GM21423 (cell line): ENCODE measurements at regions not wholly inside any gene's neighbourhood (a gene's known extent, or its start where the extent isn't known, plus 50 kb on each side); places are given as distances from the start of the nearest gene placed in this dataset.
"Not testable (repeated sequence)": the region's sequence is repeated elsewhere in the genome, so short reads cannot be mapped to it uniquely, and the experiment has no call there.

ENCODE experiments used
- ATAC-seq: cut with Tn5 transposase; IDR thresholded peaks from one replicate; pipeline ENCODE4 v1.9.1; 2021; ENCODE audit warnings: mild to moderate bottlenecking, moderate library complexity; ENCODE audit not compliant: unreplicated experiment

GRCh38 chr1:73100216-73100615 lies 817.9 kb upstream of the NEGR1 start:
- no peak for ATAC-seq

GRCh38 chr1:73097917-73098316 lies 815.6 kb upstream of the NEGR1 start:
- no peak for ATAC-seq

GRCh38 chr1:73096841-73097240 lies 814.5 kb upstream of the NEGR1 start:
- no peak for ATAC-seq

- ATAC-seq, result no peak
These were observed 810.0 kb upstream of the NEGR1 start for GRCh38 chr1:73092383-73092782.

GRCh38 chr1:73066866-73067265 lies 784.5 kb upstream of the NEGR1 start:
- ATAC-seq, result no peak

- ATAC-seq, result no peak
These were observed 783.2 kb upstream of the NEGR1 start for GRCh38 chr1:73065339-73066041.

- ATAC-seq, result no peak
These were observed 774.5 kb upstream of the NEGR1 start for GRCh38 chr1:73056826-73057225.

GRCh38 chr1:73044241-73045036 lies 762.1 kb upstream of the NEGR1 start:
- ATAC-seq, result no peak

- ATAC-seq, result no peak
These were observed 760.1 kb upstream of the NEGR1 start for GRCh38 chr1:73042403-73042802.

- ATAC-seq, result no peak
These were observed 758.5 kb upstream of the NEGR1 start for GRCh38 chr1:73040811-73041210.

GRCh38 chr1:73034271-73034670 lies 751.9 kb upstream of the NEGR1 start:
- no peak for ATAC-seq

GRCh38 chr1:73033640-73034039 lies 751.3 kb upstream of the NEGR1 start:
- no peak for ATAC-seq

- no peak for ATAC-seq
These were observed 747.2 kb upstream of the NEGR1 start for GRCh38 chr1:73029571-73029970.

- ATAC-seq, result no peak
These were observed 743.8 kb upstream of the NEGR1 start for GRCh38 chr1:73026114-73026513.

- ATAC-seq, result no peak
These were observed 727.6 kb upstream of the NEGR1 start for GRCh38 chr1:73009938-73010337.

GRCh38 chr1:73009311-73009710 lies 727.0 kb upstream of the NEGR1 start:
- ATAC-seq, result no peak

GRCh38 chr1:72997624-72998023 lies 715.3 kb upstream of the NEGR1 start:
- no peak for ATAC-seq

GRCh38 chr1:72997041-72997440 lies 714.7 kb upstream of the NEGR1 start:
- no peak for ATAC-seq

GRCh38 chr1:72987871-72988270 lies 705.5 kb upstream of the NEGR1 start:
- ATAC-seq, result not testable (repeated sequence)

GRCh38 chr1:72986591-72987290 lies 704.4 kb upstream of the NEGR1 start:
- ATAC-seq, result no peak

GRCh38 chr1:72985024-72985423 lies 702.7 kb upstream of the NEGR1 start:
- ATAC-seq, result not testable (repeated sequence)

GRCh38 chr1:72983011-72983410 lies 700.7 kb upstream of the NEGR1 start:
- ATAC-seq, result not testable (repeated sequence)
